RWPE1 (cell line): ENCODE measurements at regions not wholly inside any gene's neighbourhood (a gene's known extent, or its start where the extent isn't known, plus 50 kb on each side); places are given as distances from the start of the nearest gene placed in this dataset.
"Not testable (repeated sequence)": the region's sequence is repeated elsewhere in the genome, so short reads cannot be mapped to it uniquely, and the experiment has no call there.

ENCODE experiments used
- CTCF ChIA-PET: fragments of 350-600 bp; sonication (Branson Sonifier 250); formaldehyde crosslinking; extraction: SDS; loops from one replicate; lab custom pipeline; 2021; lab: Yijun Ruan, JAX
- POLR2A ChIA-PET: fragments of 400-600 bp; formaldehyde crosslinking; extraction: SDS; loops from one replicate; lab custom pipeline; 2020; ENCODE audit warnings: antibody characterized with exemption; ENCODE audit not compliant: low non-redundant PET; lab: Yijun Ruan, JAX
- DNase-seq: peaks from one replicate; pipeline ENCODE4 v3.0.0; 2012; ENCODE audit warnings: low spot score
- H3K27ac ChIP-seq: fragments of 450-650 bp; 2 replicates; pipeline ENCODE4 v1.5.1; 2017
- TF ChIP-seq, protein P1 (sequence below): fragments of 450-650 bp; conservative IDR thresholded peaks from 2 replicates; pipeline ENCODE4 v1.5.1; 2017; ENCODE audit warnings: low read depth, mild to moderate bottlenecking

DNA sequence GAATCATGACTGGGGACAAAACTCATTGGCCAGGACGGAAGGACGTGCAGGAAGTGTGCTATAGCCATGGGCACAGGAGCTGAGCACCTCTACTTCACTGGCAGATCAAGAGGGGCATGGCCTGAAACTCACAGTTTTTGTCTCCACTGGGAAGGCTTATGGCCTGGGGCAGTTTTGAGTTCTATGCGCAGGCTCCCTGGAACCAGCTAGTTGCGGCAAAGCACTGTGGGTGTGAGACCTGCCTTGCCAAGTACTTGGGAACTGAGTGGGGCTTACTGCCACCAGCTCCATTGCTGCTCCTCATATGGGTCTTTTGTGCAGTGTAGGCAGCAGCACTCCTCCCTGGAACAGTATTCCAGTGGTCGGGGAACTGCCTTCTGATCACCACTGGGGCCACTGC lies 282.6 kb upstream of the EYS start:
- no peak for DNase-seq
- TF ChIP-seq, protein P1, sequence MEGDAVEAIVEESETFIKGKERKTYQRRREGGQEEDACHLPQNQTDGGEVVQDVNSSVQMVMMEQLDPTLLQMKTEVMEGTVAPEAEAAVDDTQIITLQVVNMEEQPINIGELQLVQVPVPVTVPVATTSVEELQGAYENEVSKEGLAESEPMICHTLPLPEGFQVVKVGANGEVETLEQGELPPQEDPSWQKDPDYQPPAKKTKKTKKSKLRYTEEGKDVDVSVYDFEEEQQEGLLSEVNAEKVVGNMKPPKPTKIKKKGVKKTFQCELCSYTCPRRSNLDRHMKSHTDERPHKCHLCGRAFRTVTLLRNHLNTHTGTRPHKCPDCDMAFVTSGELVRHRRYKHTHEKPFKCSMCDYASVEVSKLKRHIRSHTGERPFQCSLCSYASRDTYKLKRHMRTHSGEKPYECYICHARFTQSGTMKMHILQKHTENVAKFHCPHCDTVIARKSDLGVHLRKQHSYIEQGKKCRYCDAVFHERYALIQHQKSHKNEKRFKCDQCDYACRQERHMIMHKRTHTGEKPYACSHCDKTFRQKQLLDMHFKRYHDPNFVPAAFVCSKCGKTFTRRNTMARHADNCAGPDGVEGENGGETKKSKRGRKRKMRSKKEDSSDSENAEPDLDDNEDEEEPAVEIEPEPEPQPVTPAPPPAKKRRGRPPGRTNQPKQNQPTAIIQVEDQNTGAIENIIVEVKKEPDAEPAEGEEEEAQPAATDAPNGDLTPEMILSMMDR = no peak
- H3K27ac ChIP-seq = no peak overlapping the region
- ChIA-PET POLR2A (no interaction called here), CTCF (no interaction called here)

DNA sequence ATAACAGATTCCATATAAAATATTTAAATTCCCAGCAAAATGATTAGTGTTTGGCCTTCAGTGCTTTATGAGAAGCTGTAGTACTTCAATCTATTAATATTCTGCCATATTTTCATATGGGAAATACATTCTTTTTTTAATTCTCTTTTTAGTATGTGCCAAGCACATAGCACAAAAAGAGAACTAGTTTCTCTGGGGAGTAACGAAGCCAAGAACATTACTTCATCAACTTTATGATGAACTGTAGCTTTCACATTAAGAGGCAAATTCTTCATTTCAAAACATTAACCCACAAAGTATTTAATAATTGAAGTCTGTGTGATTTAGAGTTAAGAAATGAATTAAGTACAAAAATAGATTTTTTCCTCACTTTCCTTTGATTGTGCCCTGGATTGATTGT lies 281.0 kb upstream of the EYS start:
- H3K27ac ChIP-seq = no peak overlapping the region
- ChIA-PET CTCF (interaction anchor here (0.6 kb wide), 1 partner anchor 1784 kb away, joined by 3 read pairs; no protein-coding TSS in a partner anchor), POLR2A (no interaction called here)

DNA sequence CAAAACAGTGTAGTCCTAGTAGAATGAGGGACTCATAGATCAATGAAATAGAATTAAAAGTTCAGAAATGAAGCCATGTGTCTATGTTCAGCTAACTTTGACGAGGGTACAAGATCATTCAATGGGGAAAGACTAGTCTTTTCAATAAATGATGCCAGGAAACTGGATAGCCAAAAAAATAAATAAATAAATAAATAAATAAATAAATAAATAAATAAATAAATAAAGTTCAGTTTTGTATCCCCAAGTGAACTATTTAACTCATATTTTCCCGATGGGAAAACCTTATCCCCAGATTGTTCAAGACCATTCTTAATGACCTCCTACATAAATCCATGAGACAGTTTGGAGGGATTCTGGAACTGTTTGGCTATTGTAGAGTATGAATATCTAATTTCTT lies 277.1 kb upstream of the EYS start:
- POLR2A ChIA-PET = no interaction called here
- H3K27ac ChIP-seq = no peak overlapping the region
- DNase-seq = no peak
- CTCF ChIA-PET = no interaction called here
- TF ChIP-seq, protein P1 = no peak

More for the DNA sequence above, 281.0 kb upstream of the EYS start:
- DNase-seq = no peak
- TF ChIP-seq, protein P1 = no peak

DNA sequence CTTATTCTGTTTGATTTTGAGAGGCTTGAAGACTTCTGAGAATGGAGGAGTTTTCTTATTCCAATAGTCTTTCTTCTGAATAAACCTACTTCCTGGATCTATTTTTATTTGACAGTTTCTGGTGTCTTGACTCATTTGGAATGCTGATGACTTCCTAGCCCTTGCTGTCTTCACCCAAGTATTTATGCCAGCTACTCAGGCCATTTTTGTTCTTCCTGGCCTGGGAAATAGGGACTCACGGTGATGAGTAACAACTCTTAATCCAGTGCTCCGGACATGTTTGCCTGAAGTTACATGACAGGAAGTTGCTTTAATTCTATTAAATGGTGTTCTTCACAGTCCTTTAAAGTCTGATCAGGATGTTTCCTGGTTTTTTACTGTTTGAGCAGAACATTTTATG lies 272.1 kb upstream of the EYS start:
- POLR2A ChIA-PET = no interaction called here
- DNase-seq = no peak
- CTCF ChIA-PET = no interaction called here
- TF ChIP-seq, protein P1 = no peak
- no peak overlapping the region for H3K27ac ChIP-seq

DNA sequence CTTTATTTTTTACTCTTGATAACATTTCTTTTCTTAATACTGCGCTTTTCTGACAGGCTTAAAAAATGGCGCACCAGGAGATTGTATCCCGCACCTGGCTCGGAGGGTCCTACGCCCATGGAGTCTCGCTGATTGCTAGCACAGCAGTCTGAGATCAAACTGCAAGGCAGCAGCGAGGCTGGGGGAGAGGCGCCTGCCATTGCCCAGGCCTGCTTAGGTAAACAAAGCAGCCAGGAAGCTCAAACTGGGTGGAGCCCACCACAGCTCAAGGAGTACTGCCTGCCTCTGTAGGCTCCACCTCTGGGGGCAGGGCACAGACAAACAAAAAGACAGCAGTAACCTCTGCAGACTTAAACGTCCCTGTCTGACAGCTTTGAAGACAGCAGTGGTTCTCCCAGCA lies 264.2 kb upstream of the EYS start:
- POLR2A ChIA-PET, CTCF ChIA-PET, DNase-seq, H3K27ac ChIP-seq: not testable (repeated sequence)

DNA sequence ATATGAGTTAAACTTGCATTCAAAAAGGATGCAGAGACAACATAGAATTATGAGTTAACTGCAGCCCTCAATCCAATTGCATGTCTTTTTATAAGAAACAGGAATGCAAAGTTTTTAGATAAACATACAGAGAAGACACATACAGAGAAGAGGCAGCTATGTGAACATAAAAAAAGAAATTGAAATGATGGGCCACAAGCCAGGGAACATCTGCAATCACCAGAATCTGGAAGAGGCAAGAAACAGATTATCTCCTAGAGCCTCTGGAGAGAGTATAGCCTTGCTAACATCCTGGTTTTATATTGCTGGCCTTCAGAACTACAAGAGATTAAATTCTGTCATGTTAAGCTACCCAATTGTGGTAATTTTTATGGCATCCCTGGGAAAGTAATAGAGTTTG lies 257.2 kb upstream of the EYS start:
- H3K27ac ChIP-seq = no peak overlapping the region
- TF ChIP-seq, protein P1 = no peak
- CTCF ChIA-PET = no interaction called here
- DNase-seq = no peak
- POLR2A ChIA-PET = no interaction called here

DNA sequence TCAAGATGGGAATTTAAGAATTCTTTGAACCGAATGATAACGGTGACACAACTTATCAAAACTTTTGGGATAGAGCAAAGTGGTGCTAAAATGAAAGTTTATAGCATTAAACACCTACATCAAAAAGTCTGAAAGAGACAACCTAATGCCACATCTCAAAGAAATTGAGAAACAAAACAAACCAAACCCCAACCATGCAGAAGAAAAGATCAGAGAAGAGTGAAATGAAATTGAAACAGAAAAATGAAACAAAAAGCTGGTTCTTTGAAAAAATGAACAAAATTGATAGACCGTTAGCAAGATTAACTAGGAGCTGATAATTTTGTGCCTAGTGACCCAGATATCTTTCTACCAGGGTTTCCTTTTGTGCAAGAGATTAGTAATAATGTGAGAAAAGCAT lies 248.0 kb upstream of the EYS start:
- DNase-seq = no peak
- H3K27ac ChIP-seq = no peak overlapping the region
- ChIA-PET POLR2A (no interaction called here), CTCF (no interaction called here)
- TF ChIP-seq, protein P1 = no peak
